ENCODE measurements at regions not wholly inside any gene's neighbourhood (a gene's known extent, or its start where the extent isn't known, plus 50 kb on each side); places are given as distances from the start of the nearest gene placed in this dataset.
A peak's percentile ranks its signal among the peaks of the same experiment; 100 is the strongest.

DNA sequence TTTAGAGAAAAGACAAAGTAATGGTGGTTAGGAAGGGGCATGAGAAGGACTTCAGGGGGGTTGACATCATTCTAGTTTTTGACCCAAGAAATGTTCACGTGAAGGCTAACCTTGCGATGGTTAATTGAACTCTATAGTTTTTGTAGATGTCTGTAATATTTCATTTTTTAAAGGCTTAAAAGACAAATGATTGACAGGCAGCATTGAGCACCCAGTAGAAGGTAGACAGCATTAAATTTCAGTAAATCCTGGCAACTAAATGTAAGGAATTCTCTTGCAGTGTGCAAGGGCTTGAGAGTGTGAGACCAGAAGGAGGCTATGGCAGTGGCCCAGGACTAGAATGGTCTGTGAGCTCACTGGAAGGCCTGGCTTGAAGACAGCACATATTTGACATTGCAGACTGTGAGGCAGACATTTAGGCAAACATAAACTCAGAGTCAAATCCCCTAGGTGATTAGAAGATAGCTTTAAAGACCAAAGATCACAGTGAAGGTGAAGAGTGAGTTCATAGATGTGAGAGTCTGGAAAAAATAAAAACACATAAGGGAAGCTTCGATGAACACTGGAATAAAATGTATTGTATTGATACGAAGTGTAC, 100.1 kb upstream of the MAP4K4 start:
- TF ChIP-seq, protein P1, sequence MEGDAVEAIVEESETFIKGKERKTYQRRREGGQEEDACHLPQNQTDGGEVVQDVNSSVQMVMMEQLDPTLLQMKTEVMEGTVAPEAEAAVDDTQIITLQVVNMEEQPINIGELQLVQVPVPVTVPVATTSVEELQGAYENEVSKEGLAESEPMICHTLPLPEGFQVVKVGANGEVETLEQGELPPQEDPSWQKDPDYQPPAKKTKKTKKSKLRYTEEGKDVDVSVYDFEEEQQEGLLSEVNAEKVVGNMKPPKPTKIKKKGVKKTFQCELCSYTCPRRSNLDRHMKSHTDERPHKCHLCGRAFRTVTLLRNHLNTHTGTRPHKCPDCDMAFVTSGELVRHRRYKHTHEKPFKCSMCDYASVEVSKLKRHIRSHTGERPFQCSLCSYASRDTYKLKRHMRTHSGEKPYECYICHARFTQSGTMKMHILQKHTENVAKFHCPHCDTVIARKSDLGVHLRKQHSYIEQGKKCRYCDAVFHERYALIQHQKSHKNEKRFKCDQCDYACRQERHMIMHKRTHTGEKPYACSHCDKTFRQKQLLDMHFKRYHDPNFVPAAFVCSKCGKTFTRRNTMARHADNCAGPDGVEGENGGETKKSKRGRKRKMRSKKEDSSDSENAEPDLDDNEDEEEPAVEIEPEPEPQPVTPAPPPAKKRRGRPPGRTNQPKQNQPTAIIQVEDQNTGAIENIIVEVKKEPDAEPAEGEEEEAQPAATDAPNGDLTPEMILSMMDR (IDR thresholded peaks at IDR 0.05; ENCODE audit: insufficient read depth, low read length, severe bottlenecking) = no peak
- no peak for FAIRE-seq
- Histone ChIP-seq H3K27me3 (ENCODE audit: control insufficient read depth, insufficient read depth, low read length) (no peaks in the 10 kb centered on the region), H3K4me3 (ENCODE audit: low read depth, low read length) (no peak overlapping the region), H3K36me3 (ENCODE audit: control insufficient read depth, insufficient read depth, low read length) (no peaks in the 10 kb centered on the region)
- DNase-seq (ENCODE audit: low read depth) = no peak

DNA sequence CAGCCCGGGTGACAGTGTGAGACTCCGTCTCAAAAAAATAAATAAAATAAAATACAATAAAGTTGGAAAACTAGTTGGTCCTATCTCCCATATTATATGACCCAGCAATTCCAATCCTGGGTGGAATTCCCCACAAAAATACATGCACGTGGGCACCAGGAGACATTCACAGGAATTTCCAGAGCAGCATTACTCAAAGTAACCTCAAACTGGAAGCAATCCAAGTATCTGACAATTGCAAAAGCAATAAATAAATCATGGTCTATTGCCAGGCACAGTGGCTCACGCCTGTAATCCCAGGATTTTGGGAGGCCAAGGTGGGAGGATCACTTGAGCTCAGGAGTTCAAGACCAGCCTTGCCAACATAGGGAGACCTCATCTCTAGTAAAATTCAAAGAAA, 101.2 kb upstream of the MAP4K4 start:
- Histone ChIP-seq H3K27me3 (ENCODE audit: control insufficient read depth, insufficient read depth, low read length) (no peaks in the 10 kb centered on the region), H3K4me3 (ENCODE audit: low read depth, low read length) (no peak overlapping the region), H3K36me3 (ENCODE audit: control insufficient read depth, insufficient read depth, low read length) (no peaks in the 10 kb centered on the region)
- TF ChIP-seq, protein P1 (IDR thresholded peaks at IDR 0.05; ENCODE audit: insufficient read depth, low read length, severe bottlenecking) = no peak
- DNase-seq (ENCODE audit: low read depth) (peak; percentile 50), FAIRE-seq (no peak)

DNA sequence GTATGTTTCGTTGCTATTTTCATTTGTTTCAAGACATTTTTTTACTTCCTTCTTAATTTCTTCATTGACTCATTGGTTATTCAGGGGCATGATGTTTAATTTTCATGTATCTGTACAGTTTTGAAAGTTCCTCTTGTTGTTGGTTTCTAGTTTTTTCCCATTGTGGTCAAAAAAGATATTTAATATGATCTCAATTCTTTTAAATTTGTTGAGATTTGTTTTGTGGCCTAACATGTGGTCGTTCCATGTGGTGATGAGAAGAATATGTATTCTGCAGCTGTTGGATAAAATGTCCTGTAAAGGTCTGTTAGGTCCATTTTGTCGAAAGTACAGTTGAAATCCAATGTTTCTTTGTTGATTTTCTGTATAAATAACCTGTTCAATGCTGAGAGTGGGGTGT, 110.3 kb upstream of the MAP4K4 start:
- DNase-seq (ENCODE audit: low read depth) (no peak), FAIRE-seq (no peak)
- TF ChIP-seq, protein P1 (IDR thresholded peaks at IDR 0.05; ENCODE audit: insufficient read depth, low read length, severe bottlenecking) = no peak
- Histone ChIP-seq H3K36me3 (ENCODE audit: control insufficient read depth, insufficient read depth, low read length) (no peaks in the 10 kb centered on the region), H3K4me3 (ENCODE audit: low read depth, low read length) (no peak overlapping the region), H3K27me3 (ENCODE audit: control insufficient read depth, insufficient read depth, low read length) (no peaks in the 10 kb centered on the region)

DNA sequence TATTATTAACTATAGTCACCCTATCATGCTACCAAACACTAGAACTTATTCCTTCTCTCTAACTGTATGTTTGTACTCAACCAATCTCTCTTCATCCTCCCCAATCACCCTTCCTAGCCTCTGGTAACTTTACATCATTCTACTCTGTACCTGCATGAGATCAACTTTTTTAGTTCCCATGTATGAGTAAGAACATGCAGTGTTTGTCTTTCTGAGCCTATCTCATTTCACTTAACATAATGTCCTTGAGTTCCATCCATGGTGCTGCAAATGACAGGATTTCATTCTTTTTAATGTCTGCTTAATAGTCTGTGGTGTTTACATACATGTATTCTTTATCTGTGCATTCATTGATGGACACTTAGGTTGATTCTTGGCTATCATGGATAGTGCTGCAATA, 108.9 kb upstream of the RFX8 start:
- no peak for DNase-seq (ENCODE audit: low read depth)
- FAIRE-seq = no peak
- no peaks in the 10 kb centered on the region for H3K27me3 ChIP-seq (ENCODE audit: control insufficient read depth, insufficient read depth, low read length)
- H3K36me3 ChIP-seq (ENCODE audit: control insufficient read depth, insufficient read depth, low read length) = no peaks in the 10 kb centered on the region
- TF ChIP-seq, protein P1 (IDR thresholded peaks at IDR 0.05; ENCODE audit: insufficient read depth, low read length, severe bottlenecking) = no peak
- H3K4me3 ChIP-seq (ENCODE audit: low read depth, low read length) = no peak overlapping the region

DNA sequence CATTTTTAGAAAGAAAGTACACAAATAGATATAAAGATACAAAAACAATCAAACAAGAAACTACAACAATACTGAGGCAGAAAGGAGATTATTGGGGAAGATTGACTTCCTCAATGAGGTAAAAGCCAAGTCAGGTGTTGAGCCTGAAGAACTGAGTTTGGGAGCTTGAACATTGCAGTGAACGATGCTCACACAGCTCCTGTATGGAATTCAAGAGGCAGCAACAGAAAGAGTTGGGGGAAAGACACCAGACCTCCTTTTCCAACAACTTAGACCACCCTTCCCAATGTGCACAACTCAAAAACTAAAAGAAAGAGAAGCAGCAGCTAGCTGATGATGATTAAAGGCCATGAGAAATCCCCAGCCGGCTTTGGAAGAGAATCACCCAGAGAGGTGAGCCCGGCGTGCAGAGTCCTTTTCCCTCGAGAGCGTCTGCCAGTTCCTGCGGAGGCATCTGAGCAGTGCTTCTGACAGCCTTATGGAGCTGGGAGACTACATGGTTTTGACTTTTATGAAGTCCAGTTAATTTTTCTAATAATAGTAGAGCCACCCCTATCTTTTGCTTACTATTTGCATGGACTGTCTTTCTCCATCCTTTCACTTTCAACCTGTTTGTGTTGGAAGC, 106.9 kb upstream of the RFX8 start:
- Histone ChIP-seq H3K4me3 (ENCODE audit: low read depth, low read length) (no peak overlapping the region), H3K36me3 (ENCODE audit: control insufficient read depth, insufficient read depth, low read length) (no peaks in the 10 kb centered on the region), H3K27me3 (ENCODE audit: control insufficient read depth, insufficient read depth, low read length) (no peaks in the 10 kb centered on the region)
- FAIRE-seq = no peak
- TF ChIP-seq, protein P1 (IDR thresholded peaks at IDR 0.05; ENCODE audit: insufficient read depth, low read length, severe bottlenecking) = no peak
- DNase-seq (ENCODE audit: low read depth) = no peak

DNA sequence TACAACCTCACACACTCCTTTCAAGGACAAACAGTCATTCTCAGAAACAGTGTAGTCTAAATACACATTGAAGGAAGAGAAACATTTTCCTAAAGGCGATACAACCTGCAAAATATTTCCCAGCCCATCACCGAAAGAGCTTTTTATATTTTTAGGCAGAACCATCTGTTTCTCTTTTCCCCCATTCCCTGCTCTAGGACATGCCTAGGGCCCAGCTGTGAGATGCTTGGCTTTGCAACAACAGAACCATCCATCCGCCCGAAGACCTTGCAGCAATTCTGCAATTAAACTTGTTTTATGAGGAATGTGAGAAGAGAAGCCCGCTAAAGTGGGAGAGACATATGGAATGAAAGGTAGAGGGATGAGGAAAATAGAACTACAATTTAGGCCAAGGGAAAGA, 105.6 kb upstream of the RFX8 start:
- peak; percentile 32 for FAIRE-seq
- no peak for DNase-seq (ENCODE audit: low read depth)
- no peaks in the 10 kb centered on the region for H3K27me3 ChIP-seq (ENCODE audit: control insufficient read depth, insufficient read depth, low read length)
- no peaks in the 10 kb centered on the region for H3K36me3 ChIP-seq (ENCODE audit: control insufficient read depth, insufficient read depth, low read length)
- H3K4me3 ChIP-seq (ENCODE audit: low read depth, low read length) = no peak overlapping the region
- TF ChIP-seq, protein P1 (IDR thresholded peaks at IDR 0.05; ENCODE audit: insufficient read depth, low read length, severe bottlenecking) = no peak
